Hepatocyte (in vitro differentiated cells): ENCODE measurements at regions not wholly inside any gene's neighbourhood (a gene's known extent, or its start where the extent isn't known, plus 50 kb on each side); places are given as distances from the start of the nearest gene placed in this dataset.

ENCODE experiments used
- DNase-seq: peaks from one replicate; pipeline ENCODE4 v3.0.0-alpha.2; 2016; ENCODE audit warnings: low spot score
- H2AFZ ChIP-seq: fragments of 200-600 bp; sonication (generic); 2 replicates; pipeline ENCODE4 v1.6.0; 2016; ENCODE audit warnings: antibody characterized with exemption, mild to moderate bottlenecking
- H3K27ac ChIP-seq: fragments of 200-600 bp; sonication (generic); 2 replicates; pipeline ENCODE4 v1.5.1; 2016; ENCODE audit warnings: mild to moderate bottlenecking
- H3K27me3 ChIP-seq: fragments of 200-600 bp; sonication (generic); 2 replicates; pipeline ENCODE4 v1.6.1; 2016
- H3K36me3 ChIP-seq: fragments of 200-600 bp; sonication (generic); replicated peaks from 2 replicates; pipeline ENCODE4 v1.5.1; 2016; ENCODE audit warnings: low read depth; ENCODE audit not compliant: insufficient read depth
- H3K4me1 ChIP-seq: fragments of 200-600 bp; sonication (generic); 2 replicates; pipeline ENCODE4 v1.5.1; 2016; ENCODE audit warnings: mild to moderate bottlenecking, moderate library complexity; ENCODE audit not compliant: insufficient read depth
- H3K4me2 ChIP-seq: fragments of 200-600 bp; sonication (generic); 2 replicates; pipeline ENCODE4 v1.6.0; 2016
- H3K4me3 ChIP-seq: fragments of 200-600 bp; sonication (generic); 2 replicates; pipeline ENCODE4 v1.5.1; 2016; ENCODE audit warnings: mild to moderate bottlenecking
- H3K79me2 ChIP-seq: fragments of 200-600 bp; sonication (generic); 2 replicates; pipeline ENCODE4 v1.6.0; 2017; ENCODE audit warnings: mild to moderate bottlenecking
- H3K9me2 ChIP-seq: fragments of 200-600 bp; sonication (generic); replicated peaks from 2 replicates; pipeline ENCODE4 v1.6.0; 2017; ENCODE audit warnings: mild to moderate bottlenecking; ENCODE audit not compliant: insufficient read depth
- H3K9me3 ChIP-seq: fragments of 200-600 bp; sonication (generic); 2 replicates; pipeline ENCODE4 v1.5.1; 2016; ENCODE audit warnings: low read depth, mild to moderate bottlenecking
- H4K20me1 ChIP-seq: fragments of 200-600 bp; sonication (generic); 2 replicates; pipeline ENCODE4 v1.6.0; 2016; ENCODE audit warnings: mild to moderate bottlenecking; ENCODE audit not compliant: insufficient read depth, poor library complexity, severe bottlenecking
- CTCF ChIP-seq: fragments of 200-600 bp; sonication (generic); IDR thresholded peaks from 2 replicates; pipeline ENCODE4 v1.5.1; 2016; ENCODE audit warnings: antibody characterized with exemption, mild to moderate bottlenecking; ENCODE audit not compliant: poor library complexity
- EZH2 ChIP-seq: fragments of 200-600 bp; sonication (generic); IDR thresholded peaks from 2 replicates; pipeline ENCODE4 v1.6.1; 2016; ENCODE audit warnings: antibody characterized with exemption, mild to moderate bottlenecking, borderline replicate concordance
- EZH2phosphoT487 ChIP-seq: fragments of 200-600 bp; sonication (generic); IDR thresholded peaks from one replicate; pipeline ENCODE4 v1.6.1; 2018; ENCODE audit warnings: antibody characterized with exemption, mild to moderate bottlenecking, low read depth, moderate library complexity; ENCODE audit not compliant: unreplicated experiment, severe bottlenecking
- WGBS: methylation state at CpG from one replicate; pipeline ENCODE4 v1.1.6; 2016; ENCODE audit warnings: low lambda C conversion rate; ENCODE audit errors: missing lambda C conversion rate; 5-methylcytosine and 5-hydroxymethylcytosine counted together

GRCh38 chr12:84069699-84070098 is 842.9 kb downstream of the SLC6A15 start:
- H3K79me2 ChIP-seq: no peaks in the 10 kb centered on the region
- 83% methylated on average over 1 of the region's 1 CpG for WGBS
- H4K20me1 ChIP-seq: no peaks in the 10 kb centered on the region
- H3K27ac ChIP-seq: no peak overlapping the region
- no peak for TF ChIP-seq CTCF
- TF ChIP-seq EZH2: no peak
- TF ChIP-seq EZH2phosphoT487: no peak
- no peak overlapping the region for H3K4me2 ChIP-seq
- peaks cover 3% of the 10 kb centered on the region for H3K9me3 ChIP-seq
- H3K36me3 ChIP-seq: no peaks in the 10 kb centered on the region
- no peaks in the 10 kb centered on the region for H3K27me3 ChIP-seq
- no peak for DNase-seq
- no peaks in the 10 kb centered on the region for H3K4me1 ChIP-seq
- H2AFZ ChIP-seq: no peak overlapping the region
- H3K4me3 ChIP-seq: no peak overlapping the region
- no peaks in the 10 kb centered on the region for H3K9me2 ChIP-seq

GRCh38 chr12:84069198-84069597 is 843.4 kb downstream of the SLC6A15 start:
- TF ChIP-seq EZH2phosphoT487: no peak
- H3K4me1 ChIP-seq: no peaks in the 10 kb centered on the region
- no peak overlapping the region for H2AFZ ChIP-seq
- DNase-seq: no peak
- H3K79me2 ChIP-seq: no peaks in the 10 kb centered on the region
- peaks cover 3% of the 10 kb centered on the region for H3K9me3 ChIP-seq
- WGBS: 61% methylated on average over 2 of the region's 2 CpGs
- H3K9me2 ChIP-seq: no peaks in the 10 kb centered on the region
- H3K4me2 ChIP-seq: no peak overlapping the region
- H3K4me3 ChIP-seq: no peak overlapping the region
- H4K20me1 ChIP-seq: no peaks in the 10 kb centered on the region
- H3K27me3 ChIP-seq: no peaks in the 10 kb centered on the region
- H3K27ac ChIP-seq: no peak overlapping the region
- no peaks in the 10 kb centered on the region for H3K36me3 ChIP-seq

- Histone ChIP-seq H4K20me1 (no peaks in the 10 kb centered on the region), H3K27ac (no peak overlapping the region), H3K36me3 (no peaks in the 10 kb centered on the region), H3K9me2 (no peaks in the 10 kb centered on the region), H3K4me3 (no peak overlapping the region), H3K4me2 (no peak overlapping the region), H3K4me1 (no peaks in the 10 kb centered on the region), H3K79me2 (no peaks in the 10 kb centered on the region), H3K27me3 (no peaks in the 10 kb centered on the region), H2AFZ (no peak overlapping the region), H3K9me3 (no peaks in the 10 kb centered on the region)
- TF ChIP-seq EZH2phosphoT487 (no peak), EZH2 (no peak), CTCF (no peak)
- 59% methylated on average over 4 of the region's 4 CpGs for WGBS
- no peak for DNase-seq
Observed at GRCh38 chr12:84058136-84058535, 854.5 kb downstream of the SLC6A15 start.

- Histone ChIP-seq H2AFZ (no peak overlapping the region), H3K9me2 (no peaks in the 10 kb centered on the region), H3K9me3 (no peaks in the 10 kb centered on the region), H3K27me3 (no peaks in the 10 kb centered on the region), H4K20me1 (no peaks in the 10 kb centered on the region), H3K36me3 (no peaks in the 10 kb centered on the region), H3K4me1 (no peaks in the 10 kb centered on the region), H3K4me3 (no peak overlapping the region), H3K4me2 (no peak overlapping the region), H3K79me2 (no peaks in the 10 kb centered on the region), H3K27ac (no peak overlapping the region)
- TF ChIP-seq EZH2 (no peak), CTCF (no peak), EZH2phosphoT487 (no peak)
- 94% methylated on average over 2 of the region's 2 CpGs for WGBS
- no peak for DNase-seq
Observed at GRCh38 chr12:84054811-84055210, 857.8 kb downstream of the SLC6A15 start.
